Omental fat pad (tissue), 3 donors: ENCODE measurements at regions not wholly inside any gene's neighbourhood (a gene's known extent, or its start where the extent isn't known, plus 50 kb on each side); places are given as distances from the start of the nearest gene placed in this dataset.
"Not testable (repeated sequence)": the region's sequence is repeated elsewhere in the genome, so short reads cannot be mapped to it uniquely, and the experiment has no call there.

ENCODE experiments used
- ATAC-seq: fragments of 150-250 bp; one replicate; pipeline ENCODE4 v1.9.1; 2016; ENCODE audit warnings: mild to moderate bottlenecking, moderate library complexity; ENCODE audit not compliant: low FRiP score
- DNase-seq: peaks from one replicate; pipeline ENCODE4 v3.0.0-alpha.2; 2019; ENCODE audit warnings: low spot score
- CTCF ChIP-seq, 3 donors: fragments of 450-650 bp; IDR thresholded peaks; one replicate each; pipeline ENCODE4 v1.5.1; 2016 to 2017; ENCODE audit warnings: antibody characterized with exemption in 3 of 3, mild to moderate bottlenecking in 3 of 3, moderate library complexity in 2 of 3

GRCh38 chr18:64679121-64679520 is 530.2 kb upstream of the LINC00305 start:
- TF ChIP-seq CTCF (IDR thresholded peaks at IDR 0.05), result no peak
- ATAC-seq (no peak), DNase-seq (no peak)

GRCh38 chr18:64678048-64678447 is 529.2 kb upstream of the LINC00305 start:
- TF ChIP-seq CTCF (IDR thresholded peaks at IDR 0.05), result no peak
- no peak for ATAC-seq
- no peak for DNase-seq

GRCh38 chr18:64674694-64675093 is 525.8 kb upstream of the LINC00305 start:
- DNase-seq, result no peak
- ATAC-seq, result no peak

GRCh38 chr18:64671293-64671692 is 522.4 kb upstream of the LINC00305 start:
- not testable (repeated sequence) for ATAC-seq, DNase-seq

More at GRCh38 chr18:64674694-64675093, 525.8 kb upstream of the LINC00305 start:
- no peak for TF ChIP-seq CTCF (IDR thresholded peaks at IDR 0.05)

GRCh38 chr18:64668461-64668962 is 519.6 kb upstream of the LINC00305 start:
- no peak for ATAC-seq
- no peak for DNase-seq
- TF ChIP-seq CTCF (IDR thresholded peaks at IDR 0.05), result no peak

DNA sequence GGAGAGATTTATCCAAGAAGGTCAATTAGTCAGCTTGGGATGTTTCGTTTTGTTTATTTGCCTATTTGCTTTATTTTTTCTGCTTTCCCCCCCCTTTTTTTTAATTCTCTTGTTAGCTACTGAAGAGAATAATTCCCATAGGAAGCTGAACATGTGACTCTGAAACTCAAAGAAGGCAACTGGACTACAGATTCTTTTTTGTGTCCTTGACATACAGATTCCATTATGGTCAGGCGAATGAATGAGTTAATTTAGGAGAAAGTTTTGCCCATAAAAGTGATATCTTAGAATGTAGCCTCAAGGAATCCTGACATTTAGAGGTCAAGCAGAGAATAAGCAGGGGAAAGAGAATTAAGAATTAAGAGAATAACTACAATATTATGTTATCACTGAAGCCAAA is 514.2 kb upstream of the LINC00305 start:
- no peak for ATAC-seq
- DNase-seq, result no peak
- no peak for TF ChIP-seq CTCF (IDR thresholded peaks at IDR 0.05)

DNA sequence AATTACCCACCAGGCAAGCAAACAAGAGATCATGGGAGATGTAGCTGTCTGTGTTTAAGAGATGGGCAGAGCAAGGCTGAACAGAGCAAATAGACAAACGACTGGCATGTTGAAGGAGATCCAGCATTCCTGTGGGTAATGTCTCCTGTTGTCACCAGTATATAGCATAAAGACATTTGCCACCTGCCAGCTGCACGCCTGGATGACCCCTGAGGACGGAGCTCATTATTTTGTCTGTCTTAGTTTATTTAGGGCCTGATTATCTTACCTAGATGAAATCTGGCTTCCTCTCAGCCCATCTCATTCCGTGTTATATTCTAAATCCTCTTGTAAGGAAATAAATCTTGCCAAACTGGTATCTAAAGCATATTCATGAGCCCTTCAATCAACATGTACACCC is 510.3 kb upstream of the LINC00305 start:
- no peak for ATAC-seq

More for the DNA sequence above, 510.3 kb upstream of the LINC00305 start:
- TF ChIP-seq CTCF (IDR thresholded peaks at IDR 0.05), result no peak
- DNase-seq, result no peak
